ENCODE measurements at regions not wholly inside any gene's neighbourhood (a gene's known extent, or its start where the extent isn't known, plus 50 kb on each side); places are given as distances from the start of the nearest gene placed in this dataset.
"Not testable (repeated sequence)": the region's sequence is repeated elsewhere in the genome, so short reads cannot be mapped to it uniquely, and the experiment has no call there.

- H3K27me3 Mint-ChIP-seq = peaks cover 55% of the 10 kb centered on the region
Observed at GRCh38 chr6:27568226-27568897, 95.5 kb upstream of the ZNF184 start.

GRCh38 chr6:27565839-27566779 lies 93.2 kb upstream of the ZNF184 start:
- intact Hi-C loops (cut with micrococcal nuclease) = no loop called here
- H3K4me3 Mint-ChIP-seq = no peak overlapping the region
- peaks cover 72% of the 10 kb centered on the region for H3K27me3 Mint-ChIP-seq
- H3K27ac Mint-ChIP-seq = no peak overlapping the region
- no peaks in the 10 kb centered on the region for H3K4me1 Mint-ChIP-seq (ENCODE audit: low read depth)
- peaks cover 6% of the 10 kb centered on the region for H3K9me3 Mint-ChIP-seq
- no peaks in the 10 kb centered on the region for H3K36me3 Mint-ChIP-seq (ENCODE audit: low read depth)

More at GRCh38 chr6:27568226-27568897, 95.5 kb upstream of the ZNF184 start:
- Mint-ChIP-seq H3K27ac (no peak overlapping the region), H3K4me1 (ENCODE audit: low read depth) (no peaks in the 10 kb centered on the region), H3K4me3 (no peak overlapping the region), H3K36me3 (ENCODE audit: low read depth) (no peaks in the 10 kb centered on the region), H3K9me3 (peaks cover 6% of the 10 kb centered on the region)
- intact Hi-C loops (cut with micrococcal nuclease) = no loop called here

- peaks cover 5% of the 10 kb centered on the region for H3K4me1 Mint-ChIP-seq (ENCODE audit: low read depth)
- intact Hi-C loops (cut with micrococcal nuclease) = no loop called here
- H3K9me3 Mint-ChIP-seq = peaks cover 6% of the 10 kb centered on the region
- H3K4me3 Mint-ChIP-seq = no peak overlapping the region
- no peaks in the 10 kb centered on the region for H3K36me3 Mint-ChIP-seq (ENCODE audit: low read depth)
- H3K27me3 Mint-ChIP-seq = peaks cover 87% of the 10 kb centered on the region
- H3K27ac Mint-ChIP-seq = no peak overlapping the region
Observed at GRCh38 chr6:27562027-27562410, 89.1 kb upstream of the ZNF184 start.

- no peak overlapping the region for H3K27ac Mint-ChIP-seq
- intact Hi-C loops (cut with micrococcal nuclease) = no loop called here
- H3K4me3 Mint-ChIP-seq = no peak overlapping the region
- H3K9me3 Mint-ChIP-seq = no peaks in the 10 kb centered on the region
- peaks cover 83% of the 10 kb centered on the region for H3K27me3 Mint-ChIP-seq
- no peaks in the 10 kb centered on the region for H3K36me3 Mint-ChIP-seq (ENCODE audit: low read depth)
- peaks cover 5% of the 10 kb centered on the region for H3K4me1 Mint-ChIP-seq (ENCODE audit: low read depth)
Observed at GRCh38 chr6:27558028-27558724, 85.3 kb upstream of the ZNF184 start.

- Mint-ChIP-seq H3K36me3 (ENCODE audit: low read depth) (no peaks in the 10 kb centered on the region), H3K4me3 (no peak overlapping the region), H3K27ac (no peak overlapping the region), H3K9me3 (no peaks in the 10 kb centered on the region), H3K4me1 (ENCODE audit: low read depth) (peaks cover 5% of the 10 kb centered on the region), H3K27me3 (peaks cover 84% of the 10 kb centered on the region)
- intact Hi-C loops (cut with micrococcal nuclease) = no loop called here
Observed at GRCh38 chr6:27556406-27556805, 83.5 kb upstream of the ZNF184 start.

- H3K27me3 Mint-ChIP-seq = peaks cover 75% of the 10 kb centered on the region
- no peak overlapping the region for H3K4me3 Mint-ChIP-seq
- H3K4me1 Mint-ChIP-seq (ENCODE audit: low read depth) = peaks cover 4% of the 10 kb centered on the region
- H3K9me3 Mint-ChIP-seq = no peaks in the 10 kb centered on the region
- no peak overlapping the region for H3K27ac Mint-ChIP-seq
- intact Hi-C loops (cut with micrococcal nuclease) = no loop called here
- H3K36me3 Mint-ChIP-seq (ENCODE audit: low read depth) = no peaks in the 10 kb centered on the region
Observed at GRCh38 chr6:27553123-27553904, 80.4 kb upstream of the ZNF184 start.

- no peak overlapping the region for H3K4me3 Mint-ChIP-seq
- H3K27me3 Mint-ChIP-seq = peaks cover 75% of the 10 kb centered on the region
- intact Hi-C loops (cut with micrococcal nuclease) = no loop called here
- no peaks in the 10 kb centered on the region for H3K36me3 Mint-ChIP-seq (ENCODE audit: low read depth)
- peaks cover 9% of the 10 kb centered on the region for H3K9me3 Mint-ChIP-seq
- H3K4me1 Mint-ChIP-seq (ENCODE audit: low read depth) = no peaks in the 10 kb centered on the region
- H3K27ac Mint-ChIP-seq = no peak overlapping the region
Observed at GRCh38 chr6:27551607-27552006, 78.7 kb upstream of the ZNF184 start.

GRCh38 chr6:27550692-27551091 lies 77.8 kb upstream of the ZNF184 start:
- Mint-ChIP-seq H3K27ac (no peak overlapping the region), H3K9me3 (peaks cover 9% of the 10 kb centered on the region), H3K4me3 (no peak overlapping the region), H3K4me1 (ENCODE audit: low read depth) (no peaks in the 10 kb centered on the region), H3K27me3 (peaks cover 78% of the 10 kb centered on the region), H3K36me3 (ENCODE audit: low read depth) (no peaks in the 10 kb centered on the region)
- intact Hi-C loops (cut with micrococcal nuclease) = no loop called here

- H3K27me3 Mint-ChIP-seq = peaks cover 84% of the 10 kb centered on the region
- H3K27ac Mint-ChIP-seq; intact Hi-C loops (cut with micrococcal nuclease); H3K36me3 Mint-ChIP-seq (ENCODE audit: low read depth); H3K9me3 Mint-ChIP-seq; H3K4me1 Mint-ChIP-seq (ENCODE audit: low read depth); H3K4me3 Mint-ChIP-seq: not testable (repeated sequence)
Observed at GRCh38 chr6:27549241-27549598, 76.3 kb upstream of the ZNF184 start.

GRCh38 chr6:27547157-27548075 lies 74.5 kb upstream of the ZNF184 start:
- Mint-ChIP-seq H3K27ac (no peak overlapping the region), H3K4me3 (no peak overlapping the region), H3K9me3 (peaks cover 9% of the 10 kb centered on the region), H3K27me3 (peaks cover 83% of the 10 kb centered on the region), H3K36me3 (ENCODE audit: low read depth) (no peaks in the 10 kb centered on the region), H3K4me1 (ENCODE audit: low read depth) (peaks cover 8% of the 10 kb centered on the region)
- intact Hi-C loops (cut with micrococcal nuclease) = no loop called here

- Mint-ChIP-seq H3K27ac (no peak overlapping the region), H3K4me1 (ENCODE audit: low read depth) (peaks cover 8% of the 10 kb centered on the region), H3K27me3 (peaks cover 83% of the 10 kb centered on the region), H3K4me3 (no peak overlapping the region), H3K9me3 (peaks cover 9% of the 10 kb centered on the region), H3K36me3 (ENCODE audit: low read depth) (no peaks in the 10 kb centered on the region)
- intact Hi-C loops (cut with micrococcal nuclease) = no loop called here
Observed at GRCh38 chr6:27546522-27546921, 73.6 kb upstream of the ZNF184 start.

GRCh38 chr6:27545271-27546046 lies 72.6 kb upstream of the ZNF184 start:
- peaks cover 8% of the 10 kb centered on the region for H3K4me1 Mint-ChIP-seq (ENCODE audit: low read depth)
- H3K27me3 Mint-ChIP-seq = peaks cover 85% of the 10 kb centered on the region
- no peaks in the 10 kb centered on the region for H3K36me3 Mint-ChIP-seq (ENCODE audit: low read depth)
- H3K27ac Mint-ChIP-seq = no peak overlapping the region
- H3K4me3 Mint-ChIP-seq = no peak overlapping the region
- H3K9me3 Mint-ChIP-seq = peaks cover 9% of the 10 kb centered on the region
- intact Hi-C loops (cut with micrococcal nuclease) = no loop called here
